ENCODE measurements at regions not wholly inside any gene's neighbourhood (a gene's known extent, or its start where the extent isn't known, plus 50 kb on each side); places are given as distances from the start of the nearest gene placed in this dataset.

DNA sequence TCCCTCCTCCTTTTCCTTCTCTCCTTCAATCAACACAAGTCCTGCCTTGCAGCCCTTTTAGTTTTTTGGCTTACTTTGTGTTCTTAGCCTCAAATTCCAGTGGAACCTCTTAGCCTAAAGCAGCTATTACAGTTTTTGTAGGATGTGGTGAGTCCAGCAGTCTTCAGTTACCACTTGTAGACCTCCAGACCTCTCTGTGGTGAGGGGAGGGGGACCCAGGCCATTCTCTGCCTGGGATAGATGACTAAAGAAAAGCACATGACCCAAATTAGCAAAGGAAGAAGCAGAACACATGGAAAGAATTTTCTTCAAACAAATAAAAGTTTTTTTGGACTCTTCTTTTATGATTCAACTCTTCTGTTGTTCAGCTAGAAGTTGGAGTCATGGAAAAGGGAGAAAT, 246.5 kb downstream of the HAO1 start:
- TF ChIP-seq, protein P1, sequence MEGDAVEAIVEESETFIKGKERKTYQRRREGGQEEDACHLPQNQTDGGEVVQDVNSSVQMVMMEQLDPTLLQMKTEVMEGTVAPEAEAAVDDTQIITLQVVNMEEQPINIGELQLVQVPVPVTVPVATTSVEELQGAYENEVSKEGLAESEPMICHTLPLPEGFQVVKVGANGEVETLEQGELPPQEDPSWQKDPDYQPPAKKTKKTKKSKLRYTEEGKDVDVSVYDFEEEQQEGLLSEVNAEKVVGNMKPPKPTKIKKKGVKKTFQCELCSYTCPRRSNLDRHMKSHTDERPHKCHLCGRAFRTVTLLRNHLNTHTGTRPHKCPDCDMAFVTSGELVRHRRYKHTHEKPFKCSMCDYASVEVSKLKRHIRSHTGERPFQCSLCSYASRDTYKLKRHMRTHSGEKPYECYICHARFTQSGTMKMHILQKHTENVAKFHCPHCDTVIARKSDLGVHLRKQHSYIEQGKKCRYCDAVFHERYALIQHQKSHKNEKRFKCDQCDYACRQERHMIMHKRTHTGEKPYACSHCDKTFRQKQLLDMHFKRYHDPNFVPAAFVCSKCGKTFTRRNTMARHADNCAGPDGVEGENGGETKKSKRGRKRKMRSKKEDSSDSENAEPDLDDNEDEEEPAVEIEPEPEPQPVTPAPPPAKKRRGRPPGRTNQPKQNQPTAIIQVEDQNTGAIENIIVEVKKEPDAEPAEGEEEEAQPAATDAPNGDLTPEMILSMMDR (IDR thresholded peaks at IDR 0.05; ENCODE audit: control extremely low read depth, extremely low read depth) = no peak
- ATAC-seq (ENCODE audit: insufficient read depth, low FRiP score) = no peak
- no peak overlapping the region for H3K9ac ChIP-seq (ENCODE audit: insufficient read depth in 1 of 2, low read length in 2 of 2)
- DNase-seq = no peak
- no peaks in the 10 kb centered on the region for H3K27me3 ChIP-seq (ENCODE audit: control insufficient read depth in 3 of 3, insufficient read depth in 3 of 3, low read length in 2 of 3)
- no peaks in the 10 kb centered on the region for H3K4me1 ChIP-seq (ENCODE audit: control insufficient read depth in 5 of 5, insufficient read depth in 5 of 5, low read length in 5 of 5)
- no peaks in the 10 kb centered on the region for H3K36me3 ChIP-seq (ENCODE audit: control insufficient read depth in 4 of 4, insufficient read depth in 4 of 4, low read length in 4 of 4)
- H3K27ac ChIP-seq (ENCODE audit: low read depth in 1 of 2, low read length in 1 of 2) = no peak overlapping the region
- H3K4me3 ChIP-seq = no peak overlapping the region
- H3K9me3 ChIP-seq (ENCODE audit: control insufficient read depth in 4 of 4, insufficient read depth in 3 of 4, low read length in 3 of 4) = peaks cover 0 to 4% (median 0%) of the 10 kb centered on the region in 4 donors

DNA sequence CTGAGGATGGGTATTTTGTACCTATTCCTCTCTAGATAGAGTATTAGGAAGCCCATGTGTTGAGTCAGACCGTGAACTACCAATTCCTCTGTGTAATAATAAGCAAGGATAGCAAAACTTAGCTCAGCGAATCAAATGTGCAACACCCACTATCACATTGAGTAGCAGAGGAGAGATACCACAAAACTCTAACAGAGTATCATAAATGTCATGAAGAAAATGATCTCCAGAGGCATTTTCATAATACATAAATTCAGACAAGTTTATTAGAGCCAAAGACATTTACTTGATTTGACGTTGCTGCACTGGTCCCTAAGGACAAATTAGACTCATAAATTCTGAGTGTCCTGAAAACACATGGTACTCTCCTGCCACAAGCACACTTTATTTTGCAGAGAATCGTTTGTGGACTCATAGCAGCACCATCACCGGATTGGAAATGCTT, 245.2 kb downstream of the HAO1 start:
- TF ChIP-seq, protein P1 (IDR thresholded peaks at IDR 0.05; ENCODE audit: control extremely low read depth, extremely low read depth) = no peak
- Histone ChIP-seq H3K27ac (ENCODE audit: low read depth in 1 of 2, low read length in 1 of 2) (no peak overlapping the region), H3K36me3 (ENCODE audit: control insufficient read depth in 4 of 4, insufficient read depth in 4 of 4, low read length in 4 of 4) (no peaks in the 10 kb centered on the region), H3K9me3 (ENCODE audit: control insufficient read depth in 4 of 4, insufficient read depth in 3 of 4, low read length in 3 of 4) (no peaks in the 10 kb centered on the region), H3K9ac (ENCODE audit: insufficient read depth in 1 of 2, low read length in 2 of 2) (no peak overlapping the region), H3K4me1 (ENCODE audit: control insufficient read depth in 5 of 5, insufficient read depth in 5 of 5, low read length in 5 of 5) (no peaks in the 10 kb centered on the region), H3K4me3 (no peak overlapping the region), H3K27me3 (ENCODE audit: control insufficient read depth in 3 of 3, insufficient read depth in 3 of 3, low read length in 2 of 3) (no peaks in the 10 kb centered on the region)
- WGBS, 2 donors = 82 to 87% methylated on average over 5 of the region's 5 CpGs
- DNase-seq = no peak
- no peak for ATAC-seq (ENCODE audit: insufficient read depth, low FRiP score)

DNA sequence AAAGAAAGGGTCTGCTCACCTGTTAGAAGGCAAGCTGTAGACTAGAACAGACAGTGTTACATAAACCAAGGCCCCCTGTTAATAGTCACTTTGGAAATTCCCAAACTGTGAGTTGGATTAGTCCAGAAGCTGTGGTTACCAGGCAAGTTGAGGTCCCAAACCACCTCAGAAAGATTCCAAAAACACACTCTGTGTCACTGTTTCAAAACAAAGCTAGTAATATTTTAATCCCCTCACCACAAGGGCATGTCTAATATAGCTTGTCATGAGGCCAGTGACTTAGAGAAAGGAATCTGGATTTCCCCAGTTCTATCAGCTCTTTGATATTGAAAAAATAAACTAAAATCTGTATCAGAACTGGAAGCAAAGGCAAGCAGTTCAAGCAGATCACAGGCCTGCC, 244.6 kb downstream of the HAO1 start:
- no peak for DNase-seq
- H3K9me3 ChIP-seq (ENCODE audit: control insufficient read depth in 4 of 4, insufficient read depth in 3 of 4, low read length in 3 of 4) = no peaks in the 10 kb centered on the region
- no peak overlapping the region for H3K27ac ChIP-seq (ENCODE audit: low read depth in 1 of 2, low read length in 1 of 2)
- no peak overlapping the region for H3K9ac ChIP-seq (ENCODE audit: insufficient read depth in 1 of 2, low read length in 2 of 2)
- TF ChIP-seq, protein P1 (IDR thresholded peaks at IDR 0.05; ENCODE audit: control extremely low read depth, extremely low read depth) = no peak
- H3K4me3 ChIP-seq = no peak overlapping the region
- no peaks in the 10 kb centered on the region for H3K27me3 ChIP-seq (ENCODE audit: control insufficient read depth in 3 of 3, insufficient read depth in 3 of 3, low read length in 2 of 3)
- no peaks in the 10 kb centered on the region for H3K36me3 ChIP-seq (ENCODE audit: control insufficient read depth in 4 of 4, insufficient read depth in 4 of 4, low read length in 4 of 4)
- H3K4me1 ChIP-seq (ENCODE audit: control insufficient read depth in 5 of 5, insufficient read depth in 5 of 5, low read length in 5 of 5) = no peaks in the 10 kb centered on the region
- ATAC-seq (ENCODE audit: insufficient read depth, low FRiP score) = no peak

DNA sequence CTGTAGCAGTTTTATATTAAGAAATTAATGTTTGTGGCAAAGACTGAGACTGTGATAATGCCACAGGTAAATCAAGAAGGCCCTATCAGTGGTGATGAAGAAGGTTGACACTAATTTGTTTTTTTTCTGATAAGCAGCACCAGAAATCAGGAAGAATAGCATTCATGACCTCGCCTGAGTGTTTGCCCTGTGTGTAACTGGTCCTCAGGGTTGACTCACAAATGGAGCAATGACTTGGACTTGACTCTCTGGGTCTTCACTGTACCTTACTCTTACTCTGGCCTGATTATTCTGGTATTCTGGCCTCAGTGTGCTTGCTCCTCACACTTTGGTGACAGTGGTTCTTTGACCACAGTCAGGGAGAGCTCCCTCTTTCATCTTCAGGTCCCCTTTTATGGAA, 243.9 kb downstream of the HAO1 start:
- Histone ChIP-seq H3K27me3 (ENCODE audit: control insufficient read depth in 3 of 3, insufficient read depth in 3 of 3, low read length in 2 of 3) (no peaks in the 10 kb centered on the region), H3K9ac (ENCODE audit: insufficient read depth in 1 of 2, low read length in 2 of 2) (no peak overlapping the region), H3K27ac (ENCODE audit: low read depth in 1 of 2, low read length in 1 of 2) (no peak overlapping the region), H3K4me3 (no peak overlapping the region), H3K9me3 (ENCODE audit: control insufficient read depth in 4 of 4, insufficient read depth in 3 of 4, low read length in 3 of 4) (no peaks in the 10 kb centered on the region), H3K4me1 (ENCODE audit: control insufficient read depth in 5 of 5, insufficient read depth in 5 of 5, low read length in 5 of 5) (no peaks in the 10 kb centered on the region), H3K36me3 (ENCODE audit: control insufficient read depth in 4 of 4, insufficient read depth in 4 of 4, low read length in 4 of 4) (no peaks in the 10 kb centered on the region)
- 65 to 69% methylated on average over 1 of the region's 1 CpG for WGBS, 2 donors
- TF ChIP-seq, protein P1 (IDR thresholded peaks at IDR 0.05; ENCODE audit: control extremely low read depth, extremely low read depth) = no peak
- no peak for DNase-seq
- ATAC-seq (ENCODE audit: insufficient read depth, low FRiP score) = no peak

Measured in lung (tissue), 11 donors.